ENCODE measurements at regions not wholly inside any gene's neighbourhood (a gene's known extent, or its start where the extent isn't known, plus 50 kb on each side); places are given as distances from the start of the nearest gene placed in this dataset.

GRCh38 chr2:23114299-23114698 is 270.7 kb upstream of the KLHL29 start:
- TF ChIP-seq ZFX (IDR thresholded peaks at IDR 0.05) (no peak), CTCF (conservative IDR thresholded peaks at IDR 0.05) (no peak)
- no peak overlapping the region for H3K27ac ChIP-seq

GRCh38 chr2:23118313-23118712 is 266.7 kb upstream of the KLHL29 start:
- no peak for TF ChIP-seq ZFX (IDR thresholded peaks at IDR 0.05)
- TF ChIP-seq CTCF (conservative IDR thresholded peaks at IDR 0.05), result no peak
- no peak overlapping the region for H3K27ac ChIP-seq

GRCh38 chr2:23118894-23119293 is 266.1 kb upstream of the KLHL29 start:
- TF ChIP-seq CTCF (conservative IDR thresholded peaks at IDR 0.05), result no peak
- no peak for TF ChIP-seq ZFX (IDR thresholded peaks at IDR 0.05)
- H3K27ac ChIP-seq, result no peak overlapping the region

- TF ChIP-seq ZFX (IDR thresholded peaks at IDR 0.05), result no peak
- TF ChIP-seq CTCF (conservative IDR thresholded peaks at IDR 0.05), result no peak
Observed at GRCh38 chr2:23120161-23120560, 264.8 kb upstream of the KLHL29 start.

GRCh38 chr2:23121968-23122648 is 262.9 kb upstream of the KLHL29 start:
- H3K27ac ChIP-seq, result no peak overlapping the region
- no peak for TF ChIP-seq CTCF (conservative IDR thresholded peaks at IDR 0.05)

More at GRCh38 chr2:23120161-23120560, 264.8 kb upstream of the KLHL29 start:
- H3K27ac ChIP-seq, result no peak overlapping the region

GRCh38 chr2:23122681-23123215 is 262.2 kb upstream of the KLHL29 start:
- TF ChIP-seq ZFX (IDR thresholded peaks at IDR 0.05) (no peak), CTCF (conservative IDR thresholded peaks at IDR 0.05) (no peak)

GRCh38 chr2:23123686-23124085 is 261.3 kb upstream of the KLHL29 start:
- H3K27ac ChIP-seq, result no peak overlapping the region
- no peak for TF ChIP-seq CTCF (conservative IDR thresholded peaks at IDR 0.05)
- TF ChIP-seq ZFX (IDR thresholded peaks at IDR 0.05), result no peak

More at GRCh38 chr2:23122681-23123215, 262.2 kb upstream of the KLHL29 start:
- H3K27ac ChIP-seq, result no peak overlapping the region

All from C4-2B (cell line).